Stomach smooth muscle (tissue), 2 donors: ENCODE measurements at regions not wholly inside any gene's neighbourhood (a gene's known extent, or its start where the extent isn't known, plus 50 kb on each side); places are given as distances from the start of the nearest gene placed in this dataset.

Experiments used
- H3K27ac ChIP-seq: one replicate; pipeline ENCODE4 v1.7.0; 2013; ENCODE audit warnings: mild to moderate bottlenecking, low read length, inconsistent platforms
- H3K27me3 ChIP-seq, 2 donors: one replicate each; pipeline ENCODE4 v1.7.0; 2013; ENCODE audit warnings: low read length in 2 of 2; ENCODE audit not compliant: insufficient read depth in 2 of 2, control insufficient read depth in 1 of 2
- H3K36me3 ChIP-seq, 2 donors: one replicate each; pipeline ENCODE4 v1.7.0; 2013; ENCODE audit warnings: low read length in 2 of 2; ENCODE audit not compliant: control insufficient read depth in 2 of 2, insufficient read depth in 2 of 2
- H3K4me1 ChIP-seq: one replicate; pipeline ENCODE4 v1.7.0; 2013; ENCODE audit warnings: low read length; ENCODE audit not compliant: control insufficient read depth, insufficient read depth
- H3K4me3 ChIP-seq, 2 donors: one replicate each; pipeline ENCODE4 v1.7.0; 2013; ENCODE audit warnings: low read length in 2 of 2
- H3K9ac ChIP-seq, 2 donors: one replicate each; pipeline ENCODE4 v1.7.0; 2013; ENCODE audit warnings: low read length in 2 of 2, mild to moderate bottlenecking in 1 of 2
- H3K9me3 ChIP-seq, 2 donors: one replicate each; pipeline ENCODE4 v1.7.0; 2013; ENCODE audit warnings: low read length in 2 of 2; ENCODE audit not compliant: control insufficient read depth in 2 of 2
- donor health status: healthy.
- donor health status: Pancreatic carcinoma.

- no peaks in the 10 kb centered on the region for H3K36me3 ChIP-seq
- no peak overlapping the region for H3K9ac ChIP-seq
- no peaks in the 10 kb centered on the region for H3K4me1 ChIP-seq
- no peaks in the 10 kb centered on the region for H3K27me3 ChIP-seq
- no peak overlapping the region for H3K27ac ChIP-seq
- H3K4me3 ChIP-seq, result no peak overlapping the region
- H3K9me3 ChIP-seq, result no peaks in the 10 kb centered on the region
Measured at GRCh38 chr4:141425124-141425523, 204.4 kb downstream of the ZNF330 start.

GRCh38 chr4:141427726-141428296 is 207.1 kb downstream of the ZNF330 start:
- H3K9ac ChIP-seq, result no peak overlapping the region
- no peak overlapping the region for H3K4me3 ChIP-seq
- H3K4me1 ChIP-seq, result no peaks in the 10 kb centered on the region
- H3K9me3 ChIP-seq, result no peaks in the 10 kb centered on the region
- no peaks in the 10 kb centered on the region for H3K27me3 ChIP-seq
- H3K36me3 ChIP-seq, result no peaks in the 10 kb centered on the region
- no peak overlapping the region for H3K27ac ChIP-seq

- H3K36me3 ChIP-seq, result no peaks in the 10 kb centered on the region
- H3K4me1 ChIP-seq, result no peaks in the 10 kb centered on the region
- H3K9me3 ChIP-seq, result no peaks in the 10 kb centered on the region
- H3K4me3 ChIP-seq, result no peak overlapping the region
- no peak overlapping the region for H3K27ac ChIP-seq
- no peaks in the 10 kb centered on the region for H3K27me3 ChIP-seq
- no peak overlapping the region for H3K9ac ChIP-seq
Measured at GRCh38 chr4:141429933-141430332, 206.4 kb upstream of the IL15 start.

- H3K27ac ChIP-seq, result no peak overlapping the region
- no peaks in the 10 kb centered on the region for H3K4me1 ChIP-seq
- H3K4me3 ChIP-seq, result no peak overlapping the region
- H3K9ac ChIP-seq, result no peak overlapping the region
- no peaks in the 10 kb centered on the region for H3K9me3 ChIP-seq
- no peaks in the 10 kb centered on the region for H3K27me3 ChIP-seq
- no peaks in the 10 kb centered on the region for H3K36me3 ChIP-seq
Measured at GRCh38 chr4:141430686-141431085, 205.7 kb upstream of the IL15 start.

- H3K27me3 ChIP-seq, result no peaks in the 10 kb centered on the region
- H3K36me3 ChIP-seq, result no peaks in the 10 kb centered on the region
- H3K9me3 ChIP-seq, result no peaks in the 10 kb centered on the region
- H3K27ac ChIP-seq, result no peak overlapping the region
- H3K4me3 ChIP-seq, result no peak overlapping the region
- H3K9ac ChIP-seq, result no peak overlapping the region
- no peaks in the 10 kb centered on the region for H3K4me1 ChIP-seq
Measured at GRCh38 chr4:141432000-141432712, 204.2 kb upstream of the IL15 start.

- H3K9ac ChIP-seq, result no peak overlapping the region
- H3K27ac ChIP-seq, result no peak overlapping the region
Measured at GRCh38 chr4:141435446-141436225, 200.7 kb upstream of the IL15 start.

GRCh38 chr4:141439223-141439622 is 197.2 kb upstream of the IL15 start:
- H3K27ac ChIP-seq, result no peak overlapping the region
- no peaks in the 10 kb centered on the region for H3K27me3 ChIP-seq
- no peak overlapping the region for H3K4me3 ChIP-seq
- H3K9me3 ChIP-seq, result no peaks in the 10 kb centered on the region
- no peaks in the 10 kb centered on the region for H3K36me3 ChIP-seq
- no peaks in the 10 kb centered on the region for H3K4me1 ChIP-seq
- no peak overlapping the region for H3K9ac ChIP-seq

More at GRCh38 chr4:141435446-141436225, 200.7 kb upstream of the IL15 start:
- Histone ChIP-seq H3K27me3 (no peaks in the 10 kb centered on the region), H3K9me3 (no peaks in the 10 kb centered on the region), H3K4me3 (no peak overlapping the region), H3K36me3 (no peaks in the 10 kb centered on the region), H3K4me1 (no peaks in the 10 kb centered on the region)

GRCh38 chr4:141447761-141448160 is 188.6 kb upstream of the IL15 start:
- H3K27me3 ChIP-seq, result no peaks in the 10 kb centered on the region
- no peaks in the 10 kb centered on the region for H3K4me1 ChIP-seq
- H3K9me3 ChIP-seq, result no peaks in the 10 kb centered on the region
- no peak overlapping the region for H3K27ac ChIP-seq
- H3K36me3 ChIP-seq, result no peaks in the 10 kb centered on the region
- H3K9ac ChIP-seq, result no peak overlapping the region
- H3K4me3 ChIP-seq, result no peak overlapping the region

- Histone ChIP-seq H3K4me1 (no peaks in the 10 kb centered on the region), H3K9me3 (no peaks in the 10 kb centered on the region), H3K27me3 (no peaks in the 10 kb centered on the region), H3K9ac (no peak overlapping the region), H3K4me3 (no peak overlapping the region), H3K36me3 (no peaks in the 10 kb centered on the region), H3K27ac (no peak overlapping the region)
Measured at GRCh38 chr4:141448490-141448889, 187.9 kb upstream of the IL15 start.

GRCh38 chr4:141449927-141450326 is 186.5 kb upstream of the IL15 start:
- Histone ChIP-seq H3K36me3 (no peaks in the 10 kb centered on the region), H3K9ac (no peak overlapping the region), H3K4me1 (no peaks in the 10 kb centered on the region), H3K9me3 (no peaks in the 10 kb centered on the region), H3K27ac (no peak overlapping the region), H3K27me3 (no peaks in the 10 kb centered on the region), H3K4me3 (no peak overlapping the region)

- no peaks in the 10 kb centered on the region for H3K27me3 ChIP-seq
- H3K4me1 ChIP-seq, result no peaks in the 10 kb centered on the region
- no peak overlapping the region for H3K9ac ChIP-seq
- no peak overlapping the region for H3K27ac ChIP-seq
- no peaks in the 10 kb centered on the region for H3K36me3 ChIP-seq
- H3K9me3 ChIP-seq, result no peaks in the 10 kb centered on the region
- no peak overlapping the region for H3K4me3 ChIP-seq
Measured at GRCh38 chr4:141455651-141456050, 180.7 kb upstream of the IL15 start.
